ENCODE measurements at regions not wholly inside any gene's neighbourhood (a gene's known extent, or its start where the extent isn't known, plus 50 kb on each side); places are given as distances from the start of the nearest gene placed in this dataset.

- TF ChIP-seq CTCF (IDR thresholded peaks at IDR 0.05; ENCODE audit: borderline replicate concordance, extremely low read depth, low read length, poor library complexity, severe bottlenecking) (no peak), EZH2 (IDR thresholded peaks at IDR 0.05; ENCODE audit: borderline replicate concordance, low read depth, low read length, severe bottlenecking) (no peak)
These were observed 71.0 kb upstream of the DHX15 start for GRCh38 chr4:24655326-24655725.
